Mesothelial cell of epicardium (in vitro differentiated cells): ENCODE measurements at regions not wholly inside any gene's neighbourhood (a gene's known extent, or its start where the extent isn't known, plus 50 kb on each side); places are given as distances from the start of the nearest gene placed in this dataset.

Source experiments
- DNase-seq, 2 experiments: peaks; one replicate each; pipeline ENCODE4 v3.0.0; 2021; ENCODE audit warnings: low spot score in 2 of 2; ENCODE audit not compliant: unreplicated experiment in 2 of 2
- H3K27ac Mint-ChIP-seq: 2 replicates; pipeline ENCODE4 v1.8.0; 2021; ENCODE audit warnings: mixed read lengths
- H3K27me3 Mint-ChIP-seq: 2 replicates; pipeline ENCODE4 v1.8.0; 2021; ENCODE audit warnings: low read depth, mixed read lengths
- H3K36me3 Mint-ChIP-seq: 2 replicates; pipeline ENCODE4 v1.8.0; 2021; ENCODE audit warnings: mixed read lengths
- H3K4me1 Mint-ChIP-seq: 2 replicates; pipeline ENCODE4 v1.8.0; 2021; ENCODE audit warnings: mixed read lengths
- H3K4me3 Mint-ChIP-seq: 2 replicates; pipeline ENCODE4 v1.8.0; 2021; ENCODE audit warnings: mild to moderate bottlenecking, moderate library complexity, mixed read lengths
- H3K9me3 Mint-ChIP-seq: 2 replicates; pipeline ENCODE4 v1.8.0; 2021; ENCODE audit warnings: mixed read lengths
- CTCF ChIP-seq: fragments of 200-600 bp; sonication (generic); IDR thresholded peaks from one replicate; pipeline ENCODE4 v1.5.0; 2021; ENCODE audit warnings: antibody characterized with exemption; ENCODE audit not compliant: unreplicated experiment

- H3K9me3 Mint-ChIP-seq: peaks cover 4% of the 10 kb centered on the region
- H3K36me3 Mint-ChIP-seq: no peaks in the 10 kb centered on the region
- H3K4me3 Mint-ChIP-seq: no peak overlapping the region
- no peak overlapping the region for H3K27ac Mint-ChIP-seq
- no peak for DNase-seq
- H3K4me1 Mint-ChIP-seq: peaks cover 5% of the 10 kb centered on the region
- H3K27me3 Mint-ChIP-seq: peaks cover 4% of the 10 kb centered on the region
- no peak for TF ChIP-seq CTCF
Measured at GRCh38 chr16:54724346-54724925, 206.2 kb upstream of the IRX5 start.

- TF ChIP-seq CTCF: no peak
- H3K4me1 Mint-ChIP-seq: peaks cover 7% of the 10 kb centered on the region
Measured at GRCh38 chr16:54722210-54722676, 208.4 kb upstream of the IRX5 start.

GRCh38 chr16:54720259-54720658 lies 210.4 kb upstream of the IRX5 start:
- Mint-ChIP-seq H3K27ac (no peak overlapping the region), H3K27me3 (peaks cover 15% of the 10 kb centered on the region), H3K4me3 (no peak overlapping the region), H3K36me3 (no peaks in the 10 kb centered on the region), H3K4me1 (peaks cover 7% of the 10 kb centered on the region), H3K9me3 (peaks cover 4% of the 10 kb centered on the region)
- no peak for TF ChIP-seq CTCF
- no peak for DNase-seq

More at GRCh38 chr16:54722210-54722676, 208.4 kb upstream of the IRX5 start:
- Mint-ChIP-seq H3K36me3 (no peaks in the 10 kb centered on the region), H3K4me3 (no peak overlapping the region), H3K27ac (no peak overlapping the region), H3K9me3 (peaks cover 4% of the 10 kb centered on the region), H3K27me3 (peaks cover 10% of the 10 kb centered on the region)
- no peak for DNase-seq

- TF ChIP-seq CTCF: no peak
Measured at GRCh38 chr16:54719624-54720023, 211.0 kb upstream of the IRX5 start.

GRCh38 chr16:54718376-54718775 lies 212.3 kb upstream of the IRX5 start:
- no peak overlapping the region for H3K27ac Mint-ChIP-seq
- no peak for DNase-seq
- no peak overlapping the region for H3K4me3 Mint-ChIP-seq
- H3K4me1 Mint-ChIP-seq: peaks cover 2% of the 10 kb centered on the region
- peaks cover 15% of the 10 kb centered on the region for H3K27me3 Mint-ChIP-seq
- no peak for TF ChIP-seq CTCF
- H3K36me3 Mint-ChIP-seq: no peaks in the 10 kb centered on the region
- peaks cover 4% of the 10 kb centered on the region for H3K9me3 Mint-ChIP-seq

More at GRCh38 chr16:54719624-54720023, 211.0 kb upstream of the IRX5 start:
- no peak overlapping the region for H3K27ac Mint-ChIP-seq
- DNase-seq: no peak
- peaks cover 4% of the 10 kb centered on the region for H3K9me3 Mint-ChIP-seq
- no peaks in the 10 kb centered on the region for H3K36me3 Mint-ChIP-seq
- H3K4me1 Mint-ChIP-seq: peaks cover 7% of the 10 kb centered on the region
- H3K27me3 Mint-ChIP-seq: peaks cover 15% of the 10 kb centered on the region
- H3K4me3 Mint-ChIP-seq: no peak overlapping the region
